Heart left ventricle (tissue), 13 donors: ENCODE measurements at regions not wholly inside any gene's neighbourhood (a gene's known extent, or its start where the extent isn't known, plus 50 kb on each side); places are given as distances from the start of the nearest gene placed in this dataset.

ENCODE experiments used
- POLR2A ChIP-seq, 2 donors: fragments of 450-650 bp; IDR thresholded peaks; one replicate each; pipeline ENCODE4 v1.6.1; 2017; ENCODE audit warnings: antibody characterized with exemption in 2 of 2, mild to moderate bottlenecking in 2 of 2, moderate library complexity in 2 of 2
- TF ChIP-seq, protein P1 (sequence below), 12 donors: fragments of 200-600 bp; sonication (generic) in 4 of 12; IDR thresholded peaks; one replicate each; pipeline versions ENCODE4 v1.5.0 to v1.8.0; 2018 to 2022; ENCODE audit warnings: antibody characterized with exemption in 12 of 12, mild to moderate bottlenecking in 5 of 12
- donor health status: ischemic (EF 13 %, LVEDD 7.1; RV severe dilation, severe dysfunction).
- donor health status: DM: no; HTN: yes; CAD: no.
- donor health status: DM: no; HTN: no; CAD: no.
- donor health status: ischemic (EF 25% LVEDD 6.9; RV normal size, moderate dysfunction).
- donor health status: ischemic (EF 25% LVEDD 5.7; RV mildly dilated, moderate dysfunction).
- donor health status: ischemic (EF 35%, LVEDD 5.7; RV mildly dilated, moderate dysfunction).
- donor health status: nonischemic (EF 11% LVEDD 7.7; RV severe dilation, severe dysfunction).
- donor health status: DM: yes; HTN: yes; CAD: no.
- donor health status: PGD.
- donor health status: ischemic (EF 29% LVEDD 5.4; RV normal size, mild dysfunction).
- donor health status: nonischemic (EF 23%, LVEDD 6.1; RV moderate dilation, normal function).

DNA sequence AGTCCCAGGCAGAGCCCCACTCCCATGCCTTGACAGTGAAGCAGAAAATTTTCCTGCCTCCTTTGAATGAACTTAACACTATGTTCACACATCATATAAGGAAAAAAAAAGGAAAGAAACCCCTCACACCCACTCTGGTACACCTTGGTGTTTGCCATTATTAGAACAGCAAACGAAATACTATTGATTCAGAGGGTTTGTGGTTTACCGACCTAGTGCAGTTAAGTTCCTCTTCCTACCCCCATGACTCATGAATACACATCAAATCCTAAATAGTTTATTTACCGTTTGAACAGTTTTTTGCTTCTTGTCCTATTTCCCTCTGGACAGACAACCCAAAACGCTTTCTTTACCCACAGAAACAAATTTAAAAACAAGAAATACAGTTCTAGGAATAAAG is 237.7 kb downstream of the FOXA2 start:
- TF ChIP-seq, protein P1, sequence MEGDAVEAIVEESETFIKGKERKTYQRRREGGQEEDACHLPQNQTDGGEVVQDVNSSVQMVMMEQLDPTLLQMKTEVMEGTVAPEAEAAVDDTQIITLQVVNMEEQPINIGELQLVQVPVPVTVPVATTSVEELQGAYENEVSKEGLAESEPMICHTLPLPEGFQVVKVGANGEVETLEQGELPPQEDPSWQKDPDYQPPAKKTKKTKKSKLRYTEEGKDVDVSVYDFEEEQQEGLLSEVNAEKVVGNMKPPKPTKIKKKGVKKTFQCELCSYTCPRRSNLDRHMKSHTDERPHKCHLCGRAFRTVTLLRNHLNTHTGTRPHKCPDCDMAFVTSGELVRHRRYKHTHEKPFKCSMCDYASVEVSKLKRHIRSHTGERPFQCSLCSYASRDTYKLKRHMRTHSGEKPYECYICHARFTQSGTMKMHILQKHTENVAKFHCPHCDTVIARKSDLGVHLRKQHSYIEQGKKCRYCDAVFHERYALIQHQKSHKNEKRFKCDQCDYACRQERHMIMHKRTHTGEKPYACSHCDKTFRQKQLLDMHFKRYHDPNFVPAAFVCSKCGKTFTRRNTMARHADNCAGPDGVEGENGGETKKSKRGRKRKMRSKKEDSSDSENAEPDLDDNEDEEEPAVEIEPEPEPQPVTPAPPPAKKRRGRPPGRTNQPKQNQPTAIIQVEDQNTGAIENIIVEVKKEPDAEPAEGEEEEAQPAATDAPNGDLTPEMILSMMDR (IDR thresholded peaks at IDR 0.05): no peak
- no peak for TF ChIP-seq POLR2A (IDR thresholded peaks at IDR 0.05)
